HL-60 (cell line): ENCODE measurements at regions not wholly inside any gene's neighbourhood (a gene's known extent, or its start where the extent isn't known, plus 50 kb on each side); places are given as distances from the start of the nearest gene placed in this dataset.

Experiments used
- DNase-seq, 2 experiments: peaks; one replicate each; pipeline ENCODE4 v3.0.0-alpha.2; 2010 to 2020; ENCODE audit warnings: low read depth in 1 of 2, low spot score in 1 of 2
- H3K27ac ChIP-seq: fragments of 250-450 bp; sonication (Bioruptor Pico); replicated peaks from 2 replicates; pipeline ENCODE4 v1.5.1; 2020; ENCODE audit warnings: mild to moderate bottlenecking, moderate library complexity
- H3K27me3 ChIP-seq: fragments of 250-450 bp; sonication (Bioruptor Pico); 2 replicates; pipeline ENCODE4 v1.5.1; 2021; ENCODE audit warnings: mild to moderate bottlenecking, moderate library complexity; ENCODE audit not compliant: insufficient read depth, poor library complexity, severe bottlenecking
- H3K4me3 ChIP-seq: replicated peaks from 2 replicates; pipeline ENCODE4 v1.5.1; 2011; ENCODE audit warnings: mild to moderate bottlenecking, control low read depth, low read length; ENCODE audit not compliant: insufficient read depth
- GABPA ChIP-seq: IDR thresholded peaks from 2 replicates; pipeline ENCODE4 v1.6.1; 2012; ENCODE audit warnings: low read depth
- POLR2AphosphoS5 ChIP-seq: IDR thresholded peaks from 2 replicates; pipeline ENCODE4 v1.6.1; 2012; ENCODE audit warnings: low read depth
- SPI1 ChIP-seq: IDR thresholded peaks from 2 replicates; pipeline ENCODE4 v1.6.1; 2012; ENCODE audit warnings: low read depth, mild to moderate bottlenecking, borderline replicate concordance
- TF ChIP-seq, protein P1 (sequence below): IDR thresholded peaks from one replicate; pipeline ENCODE4 v1.5.1; 2011; ENCODE audit warnings: low read length, control low read depth, inconsistent platforms; ENCODE audit not compliant: insufficient read depth
- TF ChIP-seq, protein P2 (sequence below): IDR thresholded peaks from 2 replicates; pipeline ENCODE4 v1.6.1; 2012; ENCODE audit warnings: low read depth; ENCODE audit not compliant: insufficient replicate concordance

DNA sequence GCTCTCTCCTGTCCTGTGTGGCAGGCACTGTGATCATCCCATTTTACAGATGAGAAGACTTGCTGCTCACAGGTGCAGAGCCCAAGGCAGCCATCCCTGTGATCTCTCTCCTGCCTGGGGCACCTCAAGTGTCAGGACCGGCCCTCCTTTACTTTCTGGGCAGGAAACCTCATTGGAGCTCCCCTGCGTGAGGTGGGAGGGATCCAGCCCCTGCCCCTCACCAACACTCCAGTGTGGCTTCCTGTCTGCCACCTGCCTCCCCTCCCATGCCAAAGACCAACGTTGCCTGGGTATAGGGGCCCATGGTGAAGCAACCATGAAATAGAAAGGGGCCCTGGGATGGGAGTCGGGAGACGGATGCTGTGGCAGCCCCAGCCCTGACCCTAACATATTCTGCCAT lies 91.2 kb upstream of the MYL10 start:
- H3K4me3 ChIP-seq = no peak overlapping the region
- TF ChIP-seq SPI1 (no peak), POLR2AphosphoS5 (no peak), GABPA (no peak)
- TF ChIP-seq, protein P1, sequence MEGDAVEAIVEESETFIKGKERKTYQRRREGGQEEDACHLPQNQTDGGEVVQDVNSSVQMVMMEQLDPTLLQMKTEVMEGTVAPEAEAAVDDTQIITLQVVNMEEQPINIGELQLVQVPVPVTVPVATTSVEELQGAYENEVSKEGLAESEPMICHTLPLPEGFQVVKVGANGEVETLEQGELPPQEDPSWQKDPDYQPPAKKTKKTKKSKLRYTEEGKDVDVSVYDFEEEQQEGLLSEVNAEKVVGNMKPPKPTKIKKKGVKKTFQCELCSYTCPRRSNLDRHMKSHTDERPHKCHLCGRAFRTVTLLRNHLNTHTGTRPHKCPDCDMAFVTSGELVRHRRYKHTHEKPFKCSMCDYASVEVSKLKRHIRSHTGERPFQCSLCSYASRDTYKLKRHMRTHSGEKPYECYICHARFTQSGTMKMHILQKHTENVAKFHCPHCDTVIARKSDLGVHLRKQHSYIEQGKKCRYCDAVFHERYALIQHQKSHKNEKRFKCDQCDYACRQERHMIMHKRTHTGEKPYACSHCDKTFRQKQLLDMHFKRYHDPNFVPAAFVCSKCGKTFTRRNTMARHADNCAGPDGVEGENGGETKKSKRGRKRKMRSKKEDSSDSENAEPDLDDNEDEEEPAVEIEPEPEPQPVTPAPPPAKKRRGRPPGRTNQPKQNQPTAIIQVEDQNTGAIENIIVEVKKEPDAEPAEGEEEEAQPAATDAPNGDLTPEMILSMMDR = no peak
- TF ChIP-seq, protein P2, sequence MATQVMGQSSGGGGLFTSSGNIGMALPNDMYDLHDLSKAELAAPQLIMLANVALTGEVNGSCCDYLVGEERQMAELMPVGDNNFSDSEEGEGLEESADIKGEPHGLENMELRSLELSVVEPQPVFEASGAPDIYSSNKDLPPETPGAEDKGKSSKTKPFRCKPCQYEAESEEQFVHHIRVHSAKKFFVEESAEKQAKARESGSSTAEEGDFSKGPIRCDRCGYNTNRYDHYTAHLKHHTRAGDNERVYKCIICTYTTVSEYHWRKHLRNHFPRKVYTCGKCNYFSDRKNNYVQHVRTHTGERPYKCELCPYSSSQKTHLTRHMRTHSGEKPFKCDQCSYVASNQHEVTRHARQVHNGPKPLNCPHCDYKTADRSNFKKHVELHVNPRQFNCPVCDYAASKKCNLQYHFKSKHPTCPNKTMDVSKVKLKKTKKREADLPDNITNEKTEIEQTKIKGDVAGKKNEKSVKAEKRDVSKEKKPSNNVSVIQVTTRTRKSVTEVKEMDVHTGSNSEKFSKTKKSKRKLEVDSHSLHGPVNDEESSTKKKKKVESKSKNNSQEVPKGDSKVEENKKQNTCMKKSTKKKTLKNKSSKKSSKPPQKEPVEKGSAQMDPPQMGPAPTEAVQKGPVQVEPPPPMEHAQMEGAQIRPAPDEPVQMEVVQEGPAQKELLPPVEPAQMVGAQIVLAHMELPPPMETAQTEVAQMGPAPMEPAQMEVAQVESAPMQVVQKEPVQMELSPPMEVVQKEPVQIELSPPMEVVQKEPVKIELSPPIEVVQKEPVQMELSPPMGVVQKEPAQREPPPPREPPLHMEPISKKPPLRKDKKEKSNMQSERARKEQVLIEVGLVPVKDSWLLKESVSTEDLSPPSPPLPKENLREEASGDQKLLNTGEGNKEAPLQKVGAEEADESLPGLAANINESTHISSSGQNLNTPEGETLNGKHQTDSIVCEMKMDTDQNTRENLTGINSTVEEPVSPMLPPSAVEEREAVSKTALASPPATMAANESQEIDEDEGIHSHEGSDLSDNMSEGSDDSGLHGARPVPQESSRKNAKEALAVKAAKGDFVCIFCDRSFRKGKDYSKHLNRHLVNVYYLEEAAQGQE = no peak
- no peak for DNase-seq
- H3K27ac ChIP-seq = no peak overlapping the region
- no peaks in the 10 kb centered on the region for H3K27me3 ChIP-seq

DNA sequence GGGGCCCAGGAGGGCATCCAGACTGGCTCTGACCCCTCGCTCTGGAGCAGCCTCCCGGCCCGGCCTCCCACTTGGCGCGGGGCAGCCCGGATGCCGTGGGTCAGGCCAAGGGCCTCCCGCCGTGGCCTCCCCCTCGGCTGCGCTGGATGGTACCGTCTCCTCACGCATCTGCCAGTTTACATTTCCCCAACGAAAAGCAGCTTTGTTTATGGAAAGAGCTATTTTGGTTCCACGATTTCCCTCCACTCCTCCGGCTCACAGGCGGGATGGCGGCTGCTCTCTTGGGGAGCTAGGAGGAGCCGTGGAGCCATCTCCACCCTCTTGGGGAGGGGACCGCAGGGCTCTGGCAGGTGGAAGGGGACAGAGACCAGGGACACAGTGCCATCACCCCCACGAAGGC lies 93.2 kb upstream of the MYL10 start:
- H3K27ac ChIP-seq = no peak overlapping the region
- no peak overlapping the region for H3K4me3 ChIP-seq
- TF ChIP-seq, protein P2 = no peak
- TF ChIP-seq GABPA = no peak
- TF ChIP-seq POLR2AphosphoS5 = no peak
- TF ChIP-seq, protein P1 = no peak
- no peak for TF ChIP-seq SPI1
- no peaks in the 10 kb centered on the region for H3K27me3 ChIP-seq
- no peak for DNase-seq

DNA sequence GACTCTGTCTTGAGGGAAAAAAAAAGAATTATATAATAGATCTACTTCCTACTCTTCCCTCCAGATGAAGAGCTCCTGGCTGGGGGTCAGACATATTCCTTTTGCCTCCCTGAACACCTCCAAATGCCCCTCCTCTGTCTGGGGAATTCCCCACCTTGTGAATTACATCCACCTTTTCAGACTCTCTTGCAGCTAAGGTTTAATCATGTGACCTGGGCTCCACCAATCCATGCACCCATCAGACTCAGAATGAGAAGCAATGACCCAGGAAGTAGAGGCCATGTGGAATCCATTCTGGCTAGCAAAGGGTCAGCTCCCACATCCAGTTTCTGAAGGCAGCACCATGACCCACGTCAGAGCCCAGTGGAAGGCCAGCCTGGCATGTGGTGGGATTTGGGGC lies 93.6 kb upstream of the CUX1 start:
- Histone ChIP-seq H3K27me3 (no peaks in the 10 kb centered on the region), H3K4me3 (no peak overlapping the region), H3K27ac (no peak overlapping the region)
- no peak for DNase-seq
- TF ChIP-seq GABPA (no peak), SPI1 (no peak), POLR2AphosphoS5 (no peak)
- TF ChIP-seq, protein P1 = no peak
- TF ChIP-seq, protein P2 = no peak
